Epithelial cell of proximal tubule (primary cell): ENCODE measurements at regions not wholly inside any gene's neighbourhood (a gene's known extent, or its start where the extent isn't known, plus 50 kb on each side); places are given as distances from the start of the nearest gene placed in this dataset.

Source experiments
- DNase-seq: peaks from one replicate; pipeline ENCODE4 v3.0.0-alpha.2; 2011; ENCODE audit warnings: low read depth
- H3K4me3 ChIP-seq: 2 replicates; pipeline ENCODE4 v1.5.1; 2011; ENCODE audit warnings: low read depth, mild to moderate bottlenecking, low read length
- CTCF ChIP-seq: conservative IDR thresholded peaks from 2 replicates; pipeline ENCODE4 v1.5.1; 2012; ENCODE audit warnings: low read depth, mild to moderate bottlenecking, low read length

- no peak for DNase-seq
- H3K4me3 ChIP-seq = no peak overlapping the region
- no peak for TF ChIP-seq CTCF
These were observed 289.7 kb downstream of the CYRIA start for GRCh38 chr2:16375981-16376380.

- DNase-seq = no peak
- no peak for TF ChIP-seq CTCF
- H3K4me3 ChIP-seq = no peak overlapping the region
These were observed 290.3 kb downstream of the CYRIA start for GRCh38 chr2:16375351-16375750.

- DNase-seq = no peak
- TF ChIP-seq CTCF = no peak
These were observed 291.0 kb downstream of the CYRIA start for GRCh38 chr2:16374671-16375070.

GRCh38 chr2:16373341-16373740, 292.3 kb downstream of the CYRIA start:
- H3K4me3 ChIP-seq = no peak overlapping the region
- no peak for TF ChIP-seq CTCF
- no peak for DNase-seq

More at GRCh38 chr2:16374671-16375070, 291.0 kb downstream of the CYRIA start:
- no peak overlapping the region for H3K4me3 ChIP-seq

- no peak overlapping the region for H3K4me3 ChIP-seq
- no peak for DNase-seq
- TF ChIP-seq CTCF = no peak
These were observed 293.9 kb downstream of the CYRIA start for GRCh38 chr2:16371751-16372150.

GRCh38 chr2:16368951-16369350, 296.7 kb downstream of the CYRIA start:
- H3K4me3 ChIP-seq = no peak overlapping the region
- TF ChIP-seq CTCF = no peak
- no peak for DNase-seq

- no peak overlapping the region for H3K4me3 ChIP-seq
- no peak for DNase-seq
- no peak for TF ChIP-seq CTCF
These were observed 297.3 kb downstream of the CYRIA start for GRCh38 chr2:16368328-16368727.
